CD4-positive, alpha-beta T cell (primary cell): ENCODE measurements at regions not wholly inside any gene's neighbourhood (a gene's known extent, or its start where the extent isn't known, plus 50 kb on each side); places are given as distances from the start of the nearest gene placed in this dataset.

Source experiments
- ATAC-seq: fragments of 200-7000 bp; cut with Tn5 transposase; one replicate; pipeline ENCODE4 v1.10.0; 2022; ENCODE audit warnings: mild to moderate bottlenecking; ENCODE audit not compliant: poor library complexity
- CTCF ChIA-PET: fragments of 350-600 bp; sonication (Branson Sonifier 250); formaldehyde crosslinking; loops from one replicate; lab custom pipeline; 2021; ENCODE audit warnings: antibody characterized with exemption, inconsistent platforms; lab: Charles Lee
- POLR2A ChIA-PET: fragments of 350-600 bp; sonication (Branson Sonifier 250); formaldehyde crosslinking; loops from one replicate; lab custom pipeline; 2021; ENCODE audit warnings: antibody characterized with exemption, inconsistent platforms; lab: Charles Lee
- DNase-seq, 14 experiments: peaks; one replicate each; pipeline ENCODE4 v3.0.0-alpha.2; 2013 to 2020; ENCODE audit warnings: mixed read lengths in 2 of 14
- H3K27ac ChIP-seq, 2 donors: one replicate each; pipeline versions ENCODE4 v1.5.1 to v1.7.0; 2013; ENCODE audit warnings: low read length in 2 of 2, low read depth in 1 of 2, mild to moderate bottlenecking in 1 of 2
- H3K27me3 ChIP-seq, 2 experiments: 1 replicate in 1 of 2; 2 replicates in 1 of 2; pipeline versions ENCODE4 v1.6.1 to v1.7.0; 2013; ENCODE audit warnings: low read length in 2 of 2, control low read depth in 1 of 2, mild to moderate bottlenecking in 1 of 2, moderate library complexity in 1 of 2; ENCODE audit not compliant: insufficient read depth in 2 of 2, control insufficient read depth in 1 of 2
- H3K36me3 ChIP-seq: one replicate; pipeline ENCODE4 v1.6.1; 2013; ENCODE audit warnings: low read length, control low read depth; ENCODE audit not compliant: insufficient read depth
- H3K4me1 ChIP-seq: one replicate; pipeline ENCODE4 v1.6.1; 2013; ENCODE audit warnings: low read length, control low read depth; ENCODE audit not compliant: insufficient read depth
- H3K4me3 ChIP-seq: one replicate; pipeline ENCODE4 v1.5.1; 2013; ENCODE audit warnings: mild to moderate bottlenecking, low read length, moderate library complexity
- H3K9me3 ChIP-seq, 2 experiments: 1 replicate in 1 of 2; 2 replicates in 1 of 2; pipeline versions ENCODE4 v1.6.1 to v1.7.0; 2013; ENCODE audit warnings: low read length in 2 of 2, mild to moderate bottlenecking in 2 of 2, control low read depth in 1 of 2, moderate library complexity in 1 of 2; ENCODE audit not compliant: control insufficient read depth in 1 of 2, insufficient read depth in 1 of 2
- H3K27ac Mint-ChIP-seq: one replicate; pipeline ENCODE4 v1.8.0; 2020; ENCODE audit warnings: mixed read lengths
- H3K27me3 Mint-ChIP-seq: one replicate; pipeline ENCODE4 v1.8.0; 2021; ENCODE audit warnings: mixed read lengths
- H3K36me3 Mint-ChIP-seq: one replicate; pipeline ENCODE4 v1.8.0; 2021; ENCODE audit warnings: low read depth, mixed read lengths
- H3K4me1 Mint-ChIP-seq: one replicate; pipeline ENCODE4 v1.8.0; 2021; ENCODE audit warnings: low read depth, mixed read lengths
- H3K4me3 Mint-ChIP-seq: one replicate; pipeline ENCODE4 v1.8.0; 2020; ENCODE audit warnings: mild to moderate bottlenecking, mixed read lengths
- H3K9me3 Mint-ChIP-seq: one replicate; pipeline ENCODE4 v1.8.0; 2020; ENCODE audit warnings: mixed read lengths
- CTCF ChIP-seq: fragments of 200-600 bp; IDR thresholded peaks from one replicate; pipeline ENCODE4 v1.8.0; 2022; ENCODE audit warnings: antibody characterized with exemption, mild to moderate bottlenecking
- intact Hi-C, 2 experiments: fragments of 100-400 bp; cut with DNase I in 1 of 2; cut with micrococcal nuclease in 1 of 2; formaldehyde crosslinking; loops; one replicate each; pipeline versions ENCODE4 v1.15.1 to v1.9.0; 2023 to 2025; cut with DNase I, micrococcal nuclease

- CTCF ChIA-PET = no interaction called here
Observed at GRCh38 chr3:81898336-81898735, 136.9 kb upstream of the GBE1 start.

GRCh38 chr3:81894598-81894997 is 133.2 kb upstream of the GBE1 start:
- H3K27me3 Mint-ChIP-seq = no peaks in the 10 kb centered on the region
- CTCF ChIA-PET = no interaction called here
- no peaks in the 10 kb centered on the region for H3K27me3 ChIP-seq
- H3K4me1 ChIP-seq = no peaks in the 10 kb centered on the region
- DNase-seq = no peak
- H3K36me3 ChIP-seq = no peaks in the 10 kb centered on the region
- POLR2A ChIA-PET = no interaction called here
- TF ChIP-seq CTCF = no peak
- no peaks in the 10 kb centered on the region for H3K9me3 ChIP-seq
- H3K4me1 Mint-ChIP-seq = no peaks in the 10 kb centered on the region
- H3K27ac Mint-ChIP-seq = no peak overlapping the region
- H3K36me3 Mint-ChIP-seq = no peaks in the 10 kb centered on the region
- H3K4me3 Mint-ChIP-seq = no peak overlapping the region
- H3K9me3 Mint-ChIP-seq = no peaks in the 10 kb centered on the region
- H3K27ac ChIP-seq = no peak overlapping the region
- H3K4me3 ChIP-seq = no peak overlapping the region
- ATAC-seq = no peak
- intact Hi-C loops = no loop called here

More at GRCh38 chr3:81898336-81898735, 136.9 kb upstream of the GBE1 start:
- H3K4me3 Mint-ChIP-seq = no peak overlapping the region
- Histone ChIP-seq H3K27me3 (no peaks in the 10 kb centered on the region), H3K27ac (no peak overlapping the region), H3K9me3 (no peaks in the 10 kb centered on the region), H3K36me3 (no peaks in the 10 kb centered on the region), H3K4me1 (no peaks in the 10 kb centered on the region), H3K4me3 (no peak overlapping the region)
- POLR2A ChIA-PET = no interaction called here
- no peaks in the 10 kb centered on the region for H3K36me3 Mint-ChIP-seq
- H3K27me3 Mint-ChIP-seq = no peaks in the 10 kb centered on the region
- ATAC-seq = no peak
- intact Hi-C loops = no loop called here
- no peak for TF ChIP-seq CTCF
- H3K9me3 Mint-ChIP-seq = no peaks in the 10 kb centered on the region
- H3K4me1 Mint-ChIP-seq = no peaks in the 10 kb centered on the region
- DNase-seq = no peak
- H3K27ac Mint-ChIP-seq = no peak overlapping the region

- Mint-ChIP-seq H3K4me3 (no peak overlapping the region), H3K27me3 (no peaks in the 10 kb centered on the region), H3K9me3 (no peaks in the 10 kb centered on the region), H3K4me1 (no peaks in the 10 kb centered on the region), H3K27ac (no peak overlapping the region), H3K36me3 (no peaks in the 10 kb centered on the region)
- ATAC-seq (no peak), DNase-seq (no peak)
- POLR2A ChIA-PET = interaction anchor here (0.6 to 1.1 kb wide), 2 partner anchors 12 to 16 kb away, joined by 3 to 4 read pairs; no protein-coding TSS in a partner anchor
- H3K27me3 ChIP-seq = no peaks in the 10 kb centered on the region
- H3K4me3 ChIP-seq = no peak overlapping the region
- intact Hi-C loops = no loop called here
- no peaks in the 10 kb centered on the region for H3K4me1 ChIP-seq
- no peak for TF ChIP-seq CTCF
- H3K27ac ChIP-seq = no peak overlapping the region
- no peaks in the 10 kb centered on the region for H3K36me3 ChIP-seq
- CTCF ChIA-PET = no interaction called here
- no peaks in the 10 kb centered on the region for H3K9me3 ChIP-seq
Observed at GRCh38 chr3:81891055-81891895, 129.8 kb upstream of the GBE1 start.
